ENCODE measurements at regions not wholly inside any gene's neighbourhood (a gene's known extent, or its start where the extent isn't known, plus 50 kb on each side); places are given as distances from the start of the nearest gene placed in this dataset.

DNA sequence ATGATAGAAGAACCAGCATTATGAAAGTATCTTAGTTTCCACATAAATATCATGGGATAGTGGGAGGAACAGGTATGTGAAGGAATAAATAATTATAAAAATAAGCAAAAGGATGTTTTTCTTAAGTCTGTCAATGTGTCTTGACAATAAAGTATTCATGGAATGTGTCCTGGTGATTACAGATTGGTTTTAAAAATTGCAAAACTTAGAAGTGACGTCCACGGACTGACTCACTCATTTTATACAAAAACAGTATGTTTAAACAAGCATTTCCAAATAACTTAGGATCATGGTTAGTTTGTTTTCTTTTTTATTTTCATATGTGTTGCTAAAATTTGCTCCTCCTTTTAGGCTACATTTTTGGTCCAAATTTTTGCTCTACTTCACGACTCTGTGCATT, 687.0 kb upstream of the NECTIN3 start:
- TF ChIP-seq CTCF (conservative IDR thresholded peaks at IDR 0.05; ENCODE audit: low read length) (no peak), EZH2phosphoT487 (IDR thresholded peaks at IDR 0.05; ENCODE audit: borderline replicate concordance, low read depth, low read length) (no peak)
